ENCODE measurements at regions not wholly inside any gene's neighbourhood (a gene's known extent, or its start where the extent isn't known, plus 50 kb on each side); places are given as distances from the start of the nearest gene placed in this dataset.
A peak's percentile ranks its signal among the peaks of the same experiment; 100 is the strongest.
"Not testable (repeated sequence)": the region's sequence is repeated elsewhere in the genome, so short reads cannot be mapped to it uniquely, and the experiment has no call there.

GRCh38 chr7:25684360-25684759 lies 456.1 kb upstream of the NPVF start:
- Histone ChIP-seq H3K4me1 (ENCODE audit: control insufficient read depth, insufficient read depth, low read length) (peaks cover 6% of the 10 kb centered on the region), H3K36me3 (ENCODE audit: control insufficient read depth, insufficient read depth, low read length) (no peaks in the 10 kb centered on the region), H3K27ac (ENCODE audit: insufficient read depth, low read depth, low read length, poor library complexity, severe bottlenecking) (no peak overlapping the region), H3K27me3 (ENCODE audit: control insufficient read depth, insufficient read depth, low read length, poor library complexity, severe bottlenecking) (no peaks in the 10 kb centered on the region), H3K4me3 (ENCODE audit: insufficient read depth, low read depth, low read length) (no peak overlapping the region), H3K9me3 (ENCODE audit: control insufficient read depth, low read length) (no peaks in the 10 kb centered on the region)
- WGBS, 2 experiments: 85 to 86% methylated on average over 3 of the region's 4 CpGs

- no peaks in the 10 kb centered on the region for H3K9me3 ChIP-seq (ENCODE audit: control insufficient read depth, low read length)
- 90 to 92% methylated on average over 4 of the region's 4 CpGs for WGBS, 2 experiments
- H3K27me3 ChIP-seq (ENCODE audit: control insufficient read depth, insufficient read depth, low read length, poor library complexity, severe bottlenecking): no peaks in the 10 kb centered on the region
- no peak overlapping the region for H3K27ac ChIP-seq (ENCODE audit: insufficient read depth, low read depth, low read length, poor library complexity, severe bottlenecking)
- H3K36me3 ChIP-seq (ENCODE audit: control insufficient read depth, insufficient read depth, low read length): no peaks in the 10 kb centered on the region
- H3K4me1 ChIP-seq (ENCODE audit: control insufficient read depth, insufficient read depth, low read length): peaks cover 6% of the 10 kb centered on the region
- H3K4me3 ChIP-seq (ENCODE audit: insufficient read depth, low read depth, low read length): no peak overlapping the region
Measured at GRCh38 chr7:25686493-25686892, 458.2 kb upstream of the NPVF start.

- Histone ChIP-seq H3K27me3 (ENCODE audit: control insufficient read depth, insufficient read depth, low read length, poor library complexity, severe bottlenecking) (no peaks in the 10 kb centered on the region), H3K4me1 (ENCODE audit: control insufficient read depth, insufficient read depth, low read length) (no peaks in the 10 kb centered on the region), H3K27ac (ENCODE audit: insufficient read depth, low read depth, low read length, poor library complexity, severe bottlenecking) (no peak overlapping the region), H3K4me3 (ENCODE audit: insufficient read depth, low read depth, low read length) (no peak overlapping the region), H3K36me3 (ENCODE audit: control insufficient read depth, insufficient read depth, low read length) (no peaks in the 10 kb centered on the region), H3K9me3 (ENCODE audit: control insufficient read depth, low read length) (no peaks in the 10 kb centered on the region)
- 66 to 71% methylated on average over 2 of the region's 2 CpGs for WGBS, 2 experiments
Measured at GRCh38 chr7:25694211-25694610, 457.8 kb upstream of the NFE2L3 start.

- Histone ChIP-seq H3K36me3 (ENCODE audit: control insufficient read depth, insufficient read depth, low read length) (no peaks in the 10 kb centered on the region), H3K9me3 (ENCODE audit: control insufficient read depth, low read length) (no peaks in the 10 kb centered on the region), H3K4me1 (ENCODE audit: control insufficient read depth, insufficient read depth, low read length) (no peaks in the 10 kb centered on the region), H3K4me3 (ENCODE audit: insufficient read depth, low read depth, low read length) (no peak overlapping the region), H3K27me3 (ENCODE audit: control insufficient read depth, insufficient read depth, low read length, poor library complexity, severe bottlenecking) (no peaks in the 10 kb centered on the region), H3K27ac (ENCODE audit: insufficient read depth, low read depth, low read length, poor library complexity, severe bottlenecking) (no peak overlapping the region)
- WGBS, 2 experiments: 54 to 57% methylated on average over 4 of the region's 4 CpGs
Measured at GRCh38 chr7:25694699-25695098, 457.3 kb upstream of the NFE2L3 start.

- H3K36me3 ChIP-seq (ENCODE audit: control insufficient read depth, insufficient read depth, low read length): no peaks in the 10 kb centered on the region
- no peaks in the 10 kb centered on the region for H3K27me3 ChIP-seq (ENCODE audit: control insufficient read depth, insufficient read depth, low read length, poor library complexity, severe bottlenecking)
- WGBS, 2 experiments: 83 to 91% methylated on average over 2 of the region's 2 CpGs
- H3K27ac ChIP-seq (ENCODE audit: insufficient read depth, low read depth, low read length, poor library complexity, severe bottlenecking): no peak overlapping the region
- no peaks in the 10 kb centered on the region for H3K9me3 ChIP-seq (ENCODE audit: control insufficient read depth, low read length)
- H3K4me1 ChIP-seq (ENCODE audit: control insufficient read depth, insufficient read depth, low read length): no peaks in the 10 kb centered on the region
- H3K4me3 ChIP-seq (ENCODE audit: insufficient read depth, low read depth, low read length): no peak overlapping the region
Measured at GRCh38 chr7:25696571-25696970, 455.4 kb upstream of the NFE2L3 start.

- Histone ChIP-seq H3K27ac (ENCODE audit: insufficient read depth, low read depth, low read length, poor library complexity, severe bottlenecking) (no peak overlapping the region), H3K36me3 (ENCODE audit: control insufficient read depth, insufficient read depth, low read length) (no peaks in the 10 kb centered on the region), H3K9me3 (ENCODE audit: control insufficient read depth, low read length) (no peaks in the 10 kb centered on the region), H3K4me3 (ENCODE audit: insufficient read depth, low read depth, low read length) (no peak overlapping the region), H3K4me1 (ENCODE audit: control insufficient read depth, insufficient read depth, low read length) (no peaks in the 10 kb centered on the region), H3K27me3 (ENCODE audit: control insufficient read depth, insufficient read depth, low read length, poor library complexity, severe bottlenecking) (no peaks in the 10 kb centered on the region)
- 96 to 97% methylated on average over 5 of the region's 5 CpGs for WGBS, 2 experiments
Measured at GRCh38 chr7:25698451-25699113, 453.4 kb upstream of the NFE2L3 start.

GRCh38 chr7:25700141-25700540 lies 451.9 kb upstream of the NFE2L3 start:
- H3K36me3 ChIP-seq (ENCODE audit: control insufficient read depth, insufficient read depth, low read length); H3K27me3 ChIP-seq (ENCODE audit: control insufficient read depth, insufficient read depth, low read length, poor library complexity, severe bottlenecking); H3K9me3 ChIP-seq (ENCODE audit: control insufficient read depth, low read length); H3K27ac ChIP-seq (ENCODE audit: insufficient read depth, low read depth, low read length, poor library complexity, severe bottlenecking); H3K4me1 ChIP-seq (ENCODE audit: control insufficient read depth, insufficient read depth, low read length); H3K4me3 ChIP-seq (ENCODE audit: insufficient read depth, low read depth, low read length): not testable (repeated sequence)
- WGBS, 2 experiments: 90 to 91% methylated on average over 7 of the region's 7 CpGs

- 91 to 92% methylated on average over 8 of the region's 8 CpGs for WGBS, 2 experiments
- Histone ChIP-seq H3K4me3 (ENCODE audit: insufficient read depth, low read depth, low read length) (no peak overlapping the region), H3K9me3 (ENCODE audit: control insufficient read depth, low read length) (no peaks in the 10 kb centered on the region), H3K36me3 (ENCODE audit: control insufficient read depth, insufficient read depth, low read length) (no peaks in the 10 kb centered on the region), H3K27ac (ENCODE audit: insufficient read depth, low read depth, low read length, poor library complexity, severe bottlenecking) (no peak overlapping the region), H3K4me1 (ENCODE audit: control insufficient read depth, insufficient read depth, low read length) (peaks cover 6% of the 10 kb centered on the region), H3K27me3 (ENCODE audit: control insufficient read depth, insufficient read depth, low read length, poor library complexity, severe bottlenecking) (no peaks in the 10 kb centered on the region)
Measured at GRCh38 chr7:25704413-25704812, 447.6 kb upstream of the NFE2L3 start.

GRCh38 chr7:25706764-25707163 lies 445.2 kb upstream of the NFE2L3 start:
- H3K4me1 ChIP-seq (ENCODE audit: control insufficient read depth, insufficient read depth, low read length): peaks cover 6% of the 10 kb centered on the region
- WGBS, 2 experiments: 94 to 97% methylated on average over 5 of the region's 5 CpGs
- no peaks in the 10 kb centered on the region for H3K36me3 ChIP-seq (ENCODE audit: control insufficient read depth, insufficient read depth, low read length)
- H3K27ac ChIP-seq (ENCODE audit: insufficient read depth, low read depth, low read length, poor library complexity, severe bottlenecking): no peak overlapping the region
- H3K9me3 ChIP-seq (ENCODE audit: control insufficient read depth, low read length): no peaks in the 10 kb centered on the region
- H3K27me3 ChIP-seq (ENCODE audit: control insufficient read depth, insufficient read depth, low read length, poor library complexity, severe bottlenecking): no peaks in the 10 kb centered on the region
- no peak overlapping the region for H3K4me3 ChIP-seq (ENCODE audit: insufficient read depth, low read depth, low read length)

- H3K27me3 ChIP-seq (ENCODE audit: control insufficient read depth, insufficient read depth, low read length, poor library complexity, severe bottlenecking): no peaks in the 10 kb centered on the region
- H3K36me3 ChIP-seq (ENCODE audit: control insufficient read depth, insufficient read depth, low read length): no peaks in the 10 kb centered on the region
- H3K27ac ChIP-seq (ENCODE audit: insufficient read depth, low read depth, low read length, poor library complexity, severe bottlenecking): peak overlapping the region; percentile 19
- 75 to 82% methylated on average over 9 of the region's 9 CpGs for WGBS, 2 experiments
- H3K4me1 ChIP-seq (ENCODE audit: control insufficient read depth, insufficient read depth, low read length): peaks cover 6% of the 10 kb centered on the region
- H3K4me3 ChIP-seq (ENCODE audit: insufficient read depth, low read depth, low read length): no peak overlapping the region
- H3K9me3 ChIP-seq (ENCODE audit: control insufficient read depth, low read length): no peaks in the 10 kb centered on the region
Measured at GRCh38 chr7:25707768-25708620, 444.0 kb upstream of the NFE2L3 start.
